ENCODE measurements at regions not wholly inside any gene's neighbourhood (a gene's known extent, or its start where the extent isn't known, plus 50 kb on each side); places are given as distances from the start of the nearest gene placed in this dataset.

- Histone ChIP-seq H3K4me1 (ENCODE audit: insufficient read depth) (no peaks in the 10 kb centered on the region), H3K27me3 (no peaks in the 10 kb centered on the region), H3K36me3 (no peaks in the 10 kb centered on the region), H3K9me3 (no peaks in the 10 kb centered on the region), H3K27ac (no peak overlapping the region), H3K4me3 (no peak overlapping the region)
- TF ChIP-seq CTCF (IDR thresholded peaks at IDR 0.05) (no peak), EP300 (IDR thresholded peaks at IDR 0.05) (no peak), POLR2A (IDR thresholded peaks at IDR 0.05) (no peak)
- no peak for DNase-seq
- WGBS, 3 donors: 74 to 93% (median 83%) methylated on average over 5 of the region's 5 CpGs
- intact Hi-C loops (cut with DNase I): no loop called here
Measured at GRCh38 chr10:2745666-2746065, 321.7 kb upstream of the PFKP start.

GRCh38 chr10:2744547-2745200 is 322.7 kb upstream of the PFKP start:
- no peak overlapping the region for H3K27ac ChIP-seq
- TF ChIP-seq EP300 (IDR thresholded peaks at IDR 0.05): no peak
- no peak for TF ChIP-seq CTCF (IDR thresholded peaks at IDR 0.05)
- TF ChIP-seq POLR2A (IDR thresholded peaks at IDR 0.05): no peak

GRCh38 chr10:2734603-2735002 is 332.7 kb upstream of the PFKP start:
- H3K36me3 ChIP-seq: no peaks in the 10 kb centered on the region
- H3K27me3 ChIP-seq: no peaks in the 10 kb centered on the region
- WGBS, 3 donors: 7 to 9% (median 7%) methylated on average over 19 of the region's 19 CpGs
- H3K4me3 ChIP-seq: no peak overlapping the region
- intact Hi-C loops (cut with DNase I): no loop called here
- no peak overlapping the region for H3K27ac ChIP-seq
- H3K4me1 ChIP-seq (ENCODE audit: insufficient read depth): no peaks in the 10 kb centered on the region
- no peak for TF ChIP-seq CTCF (IDR thresholded peaks at IDR 0.05)
- TF ChIP-seq EP300 (IDR thresholded peaks at IDR 0.05): no peak
- TF ChIP-seq POLR2A (IDR thresholded peaks at IDR 0.05): no peak
- H3K9me3 ChIP-seq: no peaks in the 10 kb centered on the region
- DNase-seq: no peak

More at GRCh38 chr10:2744547-2745200, 322.7 kb upstream of the PFKP start:
- Histone ChIP-seq H3K4me1 (ENCODE audit: insufficient read depth) (no peaks in the 10 kb centered on the region), H3K9me3 (no peaks in the 10 kb centered on the region), H3K36me3 (no peaks in the 10 kb centered on the region), H3K4me3 (peak overlapping the region; percentile 2), H3K27me3 (no peaks in the 10 kb centered on the region)
- 6 to 17% (median 8%) methylated on average over 6 of the region's 6 CpGs for WGBS, 3 donors
- no peak for DNase-seq
- intact Hi-C loops (cut with DNase I): no loop called here

GRCh38 chr10:2733278-2733963 is 333.9 kb upstream of the PFKP start:
- WGBS, 3 donors: 89 to 92% (median 90%) methylated on average over 25 of the region's 25 CpGs
- no peak for TF ChIP-seq POLR2A (IDR thresholded peaks at IDR 0.05)
- TF ChIP-seq EP300 (IDR thresholded peaks at IDR 0.05): no peak
- no peak for TF ChIP-seq CTCF (IDR thresholded peaks at IDR 0.05)
- H3K27me3 ChIP-seq: no peaks in the 10 kb centered on the region
- H3K4me1 ChIP-seq (ENCODE audit: insufficient read depth): no peaks in the 10 kb centered on the region
- intact Hi-C loops (cut with DNase I): no loop called here
- H3K36me3 ChIP-seq: no peaks in the 10 kb centered on the region
- H3K4me3 ChIP-seq: no peak overlapping the region
- no peak for DNase-seq
- no peaks in the 10 kb centered on the region for H3K9me3 ChIP-seq
- no peak overlapping the region for H3K27ac ChIP-seq
